Hematopoietic multipotent progenitor cell treated with erythropoietin and hydrocortisone succinate and interleukin-3 and kit ligand, for 15 days (in vitro differentiated cells): ENCODE measurements at regions not wholly inside any gene's neighbourhood (a gene's known extent, or its start where the extent isn't known, plus 50 kb on each side); places are given as distances from the start of the nearest gene placed in this dataset.
"Not testable (repeated sequence)": the region's sequence is repeated elsewhere in the genome, so short reads cannot be mapped to it uniquely, and the experiment has no call there.

ENCODE experiments used
- DNase-seq: peaks from one replicate; pipeline ENCODE4 v3.0.0-alpha.2; 2015; ENCODE audit warnings: low spot score

DNA sequence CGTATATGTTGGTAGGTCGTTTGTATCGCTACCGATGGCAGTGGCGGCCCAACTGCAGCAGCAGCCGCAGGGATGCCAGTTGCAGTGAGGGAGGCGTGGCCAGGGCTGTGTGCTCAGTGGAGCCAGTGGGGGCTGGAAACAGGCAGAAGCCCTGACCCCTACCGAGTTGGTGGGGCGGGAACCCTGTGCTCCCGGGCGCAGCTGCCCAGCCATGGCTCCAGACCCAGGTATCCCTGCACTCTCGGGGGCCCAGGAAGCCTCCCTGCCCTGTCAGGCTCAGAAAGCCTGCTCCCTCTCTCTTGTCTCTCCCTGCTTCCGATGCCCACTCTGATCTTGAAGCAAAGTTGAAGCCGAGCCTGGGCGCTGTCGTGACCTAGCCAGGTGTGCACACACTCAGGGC lies 78.6 kb upstream of the ITGB1 start:
- no peak for DNase-seq

DNA sequence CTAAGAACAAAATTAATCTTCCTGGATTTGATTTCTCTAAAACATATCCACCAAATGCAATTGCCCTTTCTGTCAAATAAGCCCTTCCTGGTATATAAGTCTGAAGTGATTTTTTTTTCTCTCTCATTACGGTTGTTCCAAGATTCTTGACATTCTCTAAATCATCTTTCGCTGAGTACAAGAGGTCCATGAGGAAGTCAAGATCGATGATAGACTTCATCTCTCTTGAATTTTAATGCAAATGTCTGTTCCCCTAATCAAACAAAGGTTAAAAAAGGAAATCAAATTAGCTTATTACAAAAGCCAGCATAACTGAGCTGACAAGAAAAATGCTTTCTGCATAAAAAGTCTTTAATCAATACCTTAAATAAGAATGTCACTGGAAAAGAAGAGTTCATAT lies 77.4 kb upstream of the ITGB1 start:
- DNase-seq, result no peak

DNA sequence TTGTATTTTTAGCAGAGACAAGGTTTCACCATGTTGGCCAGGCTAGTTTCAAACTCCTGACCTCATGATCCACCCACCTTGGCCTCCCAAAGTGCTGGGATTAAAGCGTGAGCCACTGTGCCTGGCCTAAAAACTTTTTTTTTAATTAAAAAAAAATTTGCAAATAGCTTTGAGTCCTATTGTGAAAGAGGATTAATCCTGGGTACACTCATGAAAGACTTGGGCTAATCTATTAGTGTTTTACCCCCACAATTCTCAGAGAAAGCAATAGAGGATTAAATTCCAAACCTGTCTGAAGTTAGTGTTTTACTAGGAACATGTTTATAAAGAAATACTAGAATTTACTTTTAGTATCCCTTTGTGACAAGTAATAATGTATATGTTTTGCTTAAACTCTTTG lies 76.9 kb upstream of the ITGB1 start:
- DNase-seq, result no peak

DNA sequence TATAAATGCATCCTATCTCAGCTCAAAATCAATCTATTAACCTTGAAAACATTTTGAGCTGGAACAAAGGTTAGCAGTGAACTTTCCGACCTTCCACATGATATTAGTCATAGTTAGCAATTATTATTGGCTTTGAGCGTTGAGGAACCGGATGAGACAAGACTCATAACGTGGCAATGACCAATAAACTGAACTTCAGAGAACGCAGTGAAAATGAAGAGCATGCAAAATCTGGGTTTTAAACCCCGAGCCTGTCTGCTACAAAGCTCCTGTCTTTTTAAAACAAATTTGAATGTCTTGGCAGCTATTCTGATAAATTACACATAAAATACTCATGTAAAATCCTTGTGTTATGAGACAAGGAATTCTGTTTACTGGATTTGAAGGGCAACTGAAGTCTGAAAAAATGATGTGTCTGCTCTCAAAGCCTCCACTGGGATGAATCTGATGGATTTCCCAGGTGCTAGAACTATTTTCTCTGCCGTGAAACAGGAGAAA lies 74.7 kb upstream of the ITGB1 start:
- no peak for DNase-seq

DNA sequence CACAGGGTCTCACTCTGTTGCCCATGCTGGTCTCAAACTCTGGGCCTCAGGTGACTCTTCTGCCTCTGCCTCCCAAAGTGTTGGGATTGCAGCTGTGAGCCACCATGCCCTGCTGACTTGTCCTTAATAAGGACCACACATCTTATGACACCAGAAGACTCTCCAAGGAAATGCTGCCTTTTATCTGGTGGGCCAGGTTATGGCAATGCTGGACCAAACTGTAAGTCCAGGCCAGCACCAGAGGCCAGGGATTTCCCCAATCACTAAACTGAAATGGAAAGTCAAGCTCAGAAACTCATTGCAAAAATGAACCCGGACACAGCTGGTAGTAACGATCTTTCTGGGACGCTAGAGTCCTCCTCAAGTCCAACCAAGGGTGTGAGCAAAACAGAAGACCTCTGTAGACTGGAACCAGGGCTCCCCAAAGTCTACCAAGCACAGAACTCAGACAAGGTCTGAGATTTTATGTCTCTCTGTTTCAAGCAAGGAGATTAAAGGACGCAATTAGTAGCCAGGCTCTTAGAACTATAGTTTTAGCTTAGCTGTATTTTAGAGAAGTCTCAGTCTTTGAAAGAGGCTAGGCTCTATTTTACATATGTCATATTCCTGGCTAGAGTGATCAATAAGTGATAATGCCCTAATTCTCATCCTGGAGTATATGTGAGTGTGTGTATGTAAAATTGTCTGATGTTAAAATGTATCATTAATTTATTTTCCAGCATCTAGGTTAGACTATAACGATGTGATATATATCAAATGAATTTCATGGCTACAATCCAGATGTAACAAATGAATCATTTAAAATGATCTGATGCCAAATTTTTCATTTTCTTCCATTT lies 74.0 kb upstream of the ITGB1 start:
- DNase-seq, result no peak

DNA sequence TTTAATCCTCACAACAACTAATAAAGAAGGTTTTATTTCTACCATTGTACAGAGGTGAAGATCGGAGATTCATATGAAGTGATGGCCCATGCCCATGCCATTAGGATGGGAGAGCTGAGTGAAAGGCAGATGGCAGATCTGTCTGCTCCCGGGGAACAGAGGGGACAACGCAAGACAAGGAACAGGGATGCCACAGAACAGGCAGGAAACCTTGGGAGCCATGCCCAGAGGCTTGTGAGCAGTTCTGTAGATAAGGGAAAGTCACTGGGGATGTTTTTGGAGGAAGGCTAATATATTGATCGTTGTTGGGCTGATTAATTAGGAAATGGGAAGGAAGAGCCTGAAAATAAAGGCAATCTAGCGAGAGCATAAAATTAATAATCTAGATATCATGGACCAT lies 73.1 kb upstream of the ITGB1 start:
- DNase-seq, result no peak

DNA sequence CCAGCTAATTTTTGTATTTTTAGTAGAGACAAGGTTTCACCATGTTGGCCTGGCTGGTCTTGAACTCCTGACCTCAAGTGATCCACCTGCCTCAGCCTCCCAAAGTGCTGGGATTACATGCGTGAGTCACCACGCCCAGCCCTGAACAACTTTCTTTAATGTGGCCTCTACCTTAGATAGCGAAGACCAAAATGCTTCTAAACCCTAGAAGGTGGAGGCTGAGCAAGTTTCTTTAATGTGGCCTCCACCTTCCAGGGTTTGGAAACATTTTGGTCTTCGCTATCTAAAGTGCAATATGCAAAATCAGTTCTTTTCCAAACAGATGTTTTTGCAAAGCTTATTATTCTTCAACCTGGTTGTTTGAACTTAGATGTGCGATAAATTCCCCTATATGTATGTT lies 70.5 kb upstream of the ITGB1 start:
- DNase-seq, result not testable (repeated sequence)

DNA sequence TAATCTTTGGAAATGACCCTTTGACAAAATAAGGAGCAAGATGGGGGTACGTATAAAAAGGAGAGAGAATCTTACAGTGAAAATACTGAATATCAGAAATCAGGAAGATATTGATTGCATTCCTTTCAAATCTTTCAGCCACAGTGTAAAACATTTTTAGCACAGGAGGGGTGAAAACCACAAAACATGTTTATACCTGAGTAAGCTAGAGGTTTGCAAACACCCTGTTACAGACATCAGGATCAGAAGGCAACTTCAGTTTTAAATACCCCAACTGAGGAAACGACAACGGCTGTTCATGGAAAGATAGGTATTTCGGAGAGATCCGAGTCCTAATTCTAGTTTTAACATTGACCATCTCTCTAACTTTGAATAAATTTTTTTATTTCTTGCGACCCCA lies 69.1 kb upstream of the ITGB1 start:
- DNase-seq, result no peak

DNA sequence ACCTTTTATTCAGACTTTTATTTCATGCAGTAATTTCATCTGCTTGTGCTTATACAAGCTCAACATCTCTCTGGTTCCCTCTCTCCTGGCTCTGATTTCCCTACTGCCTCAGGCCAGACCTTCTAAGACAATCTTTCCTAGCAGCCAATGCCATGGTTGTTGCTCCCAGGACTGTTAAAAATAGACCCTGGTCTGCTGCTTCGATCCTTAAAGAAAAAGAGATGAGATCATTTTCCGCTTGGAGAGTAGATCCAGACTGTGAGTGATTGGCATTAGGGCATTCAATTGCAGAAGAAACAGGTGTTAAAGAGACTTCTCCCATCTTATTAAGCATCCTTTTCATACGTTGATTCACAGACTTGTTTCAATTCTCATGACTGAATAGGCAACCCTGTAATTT lies 68.4 kb upstream of the ITGB1 start:
- no peak for DNase-seq

DNA sequence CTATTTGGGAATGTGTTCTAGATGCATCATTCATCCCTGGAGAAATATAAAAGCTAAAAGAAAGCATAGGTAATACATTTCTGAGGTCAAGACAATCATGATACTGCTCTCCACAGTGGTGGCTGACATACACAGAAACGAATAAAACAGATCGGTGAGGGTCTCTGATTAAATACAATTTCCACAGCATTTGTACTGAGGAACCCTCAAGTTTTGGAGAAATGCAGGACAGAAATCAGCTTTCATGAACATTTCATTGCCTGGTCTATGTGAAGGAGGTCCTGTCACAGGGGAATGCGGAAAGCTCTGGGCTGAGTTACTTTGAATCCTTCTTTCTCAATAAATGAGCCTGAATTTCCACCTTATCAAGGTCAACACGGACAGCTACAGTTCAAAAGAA lies 67.9 kb upstream of the ITGB1 start:
- DNase-seq, result no peak

DNA sequence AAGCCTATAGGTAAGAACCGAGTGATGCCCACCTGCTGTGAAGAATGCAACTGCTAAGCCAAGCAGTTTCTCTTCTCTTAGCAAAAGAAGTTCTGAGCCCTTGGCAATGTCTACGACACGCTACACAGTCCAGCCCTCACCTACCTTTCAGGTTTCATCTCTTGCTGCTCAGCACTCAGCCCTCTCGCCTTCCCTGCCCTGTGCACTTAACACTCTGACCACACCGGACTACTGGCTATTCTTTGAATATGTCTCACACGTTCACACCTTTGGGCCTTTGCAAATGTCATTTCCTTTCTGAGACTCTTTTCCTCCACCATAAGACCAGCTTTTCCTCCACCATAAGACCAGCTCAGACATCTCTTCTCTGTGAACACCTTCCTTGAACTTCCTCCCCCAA lies 67.0 kb upstream of the ITGB1 start:
- no peak for DNase-seq

DNA sequence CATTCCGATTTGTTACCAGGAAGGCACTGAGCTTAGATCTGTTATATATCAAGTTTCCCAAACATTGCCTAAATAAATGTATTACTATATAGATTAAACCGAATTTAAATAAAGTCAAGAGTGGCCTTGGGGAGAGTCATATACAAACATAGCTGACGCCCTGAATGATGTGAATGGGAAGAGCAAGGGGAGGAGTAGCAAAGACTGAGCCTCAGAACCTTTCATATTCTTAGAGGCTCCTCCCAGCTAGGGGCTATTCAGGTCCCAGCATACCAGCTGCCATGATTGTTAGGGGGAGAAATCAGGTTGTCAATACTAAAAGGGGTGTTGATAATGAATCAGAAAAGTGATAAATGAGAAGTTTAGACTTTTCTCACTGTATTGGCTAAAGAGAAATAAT lies 64.7 kb upstream of the ITGB1 start:
- no peak for DNase-seq

DNA sequence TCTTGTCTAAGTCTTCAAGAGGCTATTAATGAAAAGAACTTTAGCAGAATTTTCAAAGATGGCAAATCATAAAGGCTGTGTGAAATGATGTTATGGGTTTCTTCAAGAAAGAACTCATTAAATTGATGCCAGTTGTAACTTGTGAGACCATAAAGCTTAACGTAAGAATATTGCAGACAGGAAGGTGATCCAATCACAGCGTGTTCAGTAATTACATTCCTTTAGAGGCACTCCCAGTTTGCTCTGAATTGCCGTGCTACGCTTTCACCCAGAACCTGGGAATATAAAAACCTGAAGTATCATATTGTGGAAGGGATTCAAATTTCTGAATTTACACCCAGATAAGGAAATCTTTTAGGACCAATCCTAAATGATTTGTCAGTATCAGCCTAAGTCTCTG lies 64.1 kb upstream of the ITGB1 start:
- DNase-seq, result no peak

DNA sequence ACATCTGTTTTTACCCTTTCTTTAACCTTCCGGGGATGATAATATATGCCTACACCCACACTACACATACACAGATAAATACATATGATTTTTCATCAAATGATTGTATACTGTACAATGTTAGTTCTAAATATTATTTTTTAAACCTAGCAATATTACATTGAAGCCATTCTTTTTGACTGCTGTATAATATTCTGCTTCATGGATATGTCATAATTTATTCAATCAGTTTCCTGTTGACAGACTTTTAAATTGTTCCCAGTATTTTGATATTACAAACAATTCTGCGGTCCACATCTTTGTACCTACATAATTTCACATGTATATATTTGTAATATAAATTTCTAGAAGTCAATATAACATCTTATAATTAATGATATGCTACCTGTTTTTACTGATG lies 59.0 kb upstream of the ITGB1 start:
- DNase-seq, result no peak

DNA sequence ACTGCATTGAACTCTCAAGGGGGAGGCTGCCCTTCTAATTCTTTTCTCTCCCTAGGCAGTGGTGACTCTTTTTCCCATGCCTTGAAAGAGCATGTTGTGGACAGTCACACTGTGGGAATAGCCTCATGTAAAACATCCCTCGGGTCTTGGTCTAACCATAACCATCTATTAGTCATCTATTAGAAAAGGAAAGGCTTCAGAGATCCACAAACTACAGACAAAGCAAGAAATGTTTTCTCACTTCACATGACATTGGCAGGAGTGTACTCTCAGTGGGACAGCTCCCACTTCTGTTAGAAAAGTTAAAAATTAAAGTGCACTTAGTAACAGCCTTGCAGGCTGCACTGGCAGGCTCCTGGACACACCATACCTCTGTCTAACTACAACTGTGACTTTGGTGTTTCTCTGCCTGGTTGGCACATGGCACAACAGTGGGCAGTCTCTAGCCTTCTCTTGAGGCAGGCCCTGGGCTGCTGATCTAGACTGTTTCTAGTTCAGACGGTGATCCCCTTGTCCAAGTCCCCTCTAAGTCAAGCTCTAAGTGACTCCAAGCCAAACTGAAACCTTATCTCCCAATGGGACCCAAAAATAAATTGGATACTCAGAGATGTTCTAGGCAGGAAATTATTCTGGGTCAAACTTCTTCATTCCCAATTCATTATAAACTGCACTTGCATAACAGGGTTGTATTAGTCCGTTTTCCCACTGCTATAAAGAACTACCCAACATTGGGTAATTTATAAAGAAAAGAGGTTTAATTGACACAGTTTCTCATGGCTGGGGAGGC lies 57.9 kb upstream of the ITGB1 start:
- no peak for DNase-seq

DNA sequence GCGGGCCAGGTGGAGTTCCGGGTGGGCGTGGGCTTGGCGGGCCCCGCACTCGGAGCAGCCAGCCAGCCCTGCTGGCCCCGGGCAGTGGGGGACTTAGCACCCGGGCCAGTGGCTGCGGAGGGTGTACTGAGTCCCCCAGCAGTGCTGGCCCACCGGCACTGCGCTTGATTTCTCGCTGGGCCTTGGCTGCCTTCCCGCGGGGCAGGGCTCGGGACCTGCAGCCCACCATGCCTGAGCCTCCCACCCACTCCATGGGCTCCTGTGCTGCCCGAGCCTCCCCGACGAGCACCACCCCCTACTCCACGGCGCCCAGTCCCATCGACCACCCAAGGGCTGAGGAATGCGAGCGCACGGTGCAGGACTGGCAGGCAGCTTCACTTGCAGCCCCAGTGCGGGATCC lies 55.3 kb upstream of the ITGB1 start:
- DNase-seq, result not testable (repeated sequence)

DNA sequence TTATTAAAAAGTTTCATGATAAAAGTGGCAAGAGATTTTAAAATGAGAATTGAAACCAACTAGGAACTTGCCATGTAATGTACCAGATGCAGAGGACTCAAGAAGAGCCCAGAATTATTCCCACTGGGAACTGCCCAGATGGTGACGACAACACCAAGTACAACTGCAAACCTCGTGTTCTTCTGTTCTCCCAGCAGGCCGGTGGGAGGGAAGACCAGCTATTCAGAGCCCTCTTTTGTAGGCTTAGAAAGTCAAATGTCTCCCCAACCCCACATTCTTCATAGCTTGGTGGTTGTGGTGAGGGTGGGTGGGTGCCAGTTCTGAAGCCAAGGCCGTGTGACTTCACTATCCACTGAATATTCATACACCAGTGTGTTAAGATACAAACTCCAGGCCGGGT lies 54.3 kb upstream of the ITGB1 start:
- no peak for DNase-seq

DNA sequence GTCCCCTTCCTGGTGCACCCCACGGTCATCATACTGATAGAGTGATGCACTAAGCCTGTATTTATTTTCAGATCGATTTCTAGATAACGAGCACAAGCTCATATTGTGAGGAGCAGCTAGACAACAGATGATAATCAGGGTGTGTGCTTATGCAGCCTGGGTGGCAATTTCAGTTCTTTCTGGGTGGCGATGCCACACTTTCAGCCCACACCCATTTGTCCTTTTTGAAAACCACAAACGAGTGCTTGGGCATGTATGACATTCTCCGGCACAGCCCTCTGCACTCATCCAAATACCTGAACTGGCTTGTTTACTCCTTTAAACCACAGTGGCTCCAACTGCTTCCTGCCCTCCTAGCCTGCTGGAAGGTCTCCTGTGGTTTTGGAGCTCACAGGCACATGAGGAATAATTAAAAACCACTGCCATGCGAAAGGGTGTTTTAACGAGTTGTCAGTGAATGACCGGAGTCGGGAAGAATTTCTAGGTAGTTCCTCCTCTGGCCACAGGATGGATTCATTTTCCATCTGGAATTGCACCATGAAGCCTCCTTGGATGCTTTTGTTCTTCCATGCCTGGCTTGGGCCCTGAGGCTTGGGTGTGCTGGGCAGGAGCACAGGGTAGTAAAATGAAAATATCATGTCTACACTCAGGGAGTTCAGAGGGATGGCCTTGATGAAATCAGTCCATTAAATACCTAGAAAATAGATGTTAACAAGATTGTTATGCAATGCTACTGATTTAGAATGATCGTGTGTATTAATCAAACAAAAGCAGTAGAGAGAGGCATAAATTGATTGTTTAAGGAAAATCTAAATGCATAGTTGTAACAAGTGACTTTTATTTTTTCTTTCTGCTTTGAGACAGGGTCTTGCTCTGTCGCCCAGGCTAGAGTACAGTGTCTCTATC lies 52.4 kb upstream of the ITGB1 start:
- DNase-seq, result no peak

DNA sequence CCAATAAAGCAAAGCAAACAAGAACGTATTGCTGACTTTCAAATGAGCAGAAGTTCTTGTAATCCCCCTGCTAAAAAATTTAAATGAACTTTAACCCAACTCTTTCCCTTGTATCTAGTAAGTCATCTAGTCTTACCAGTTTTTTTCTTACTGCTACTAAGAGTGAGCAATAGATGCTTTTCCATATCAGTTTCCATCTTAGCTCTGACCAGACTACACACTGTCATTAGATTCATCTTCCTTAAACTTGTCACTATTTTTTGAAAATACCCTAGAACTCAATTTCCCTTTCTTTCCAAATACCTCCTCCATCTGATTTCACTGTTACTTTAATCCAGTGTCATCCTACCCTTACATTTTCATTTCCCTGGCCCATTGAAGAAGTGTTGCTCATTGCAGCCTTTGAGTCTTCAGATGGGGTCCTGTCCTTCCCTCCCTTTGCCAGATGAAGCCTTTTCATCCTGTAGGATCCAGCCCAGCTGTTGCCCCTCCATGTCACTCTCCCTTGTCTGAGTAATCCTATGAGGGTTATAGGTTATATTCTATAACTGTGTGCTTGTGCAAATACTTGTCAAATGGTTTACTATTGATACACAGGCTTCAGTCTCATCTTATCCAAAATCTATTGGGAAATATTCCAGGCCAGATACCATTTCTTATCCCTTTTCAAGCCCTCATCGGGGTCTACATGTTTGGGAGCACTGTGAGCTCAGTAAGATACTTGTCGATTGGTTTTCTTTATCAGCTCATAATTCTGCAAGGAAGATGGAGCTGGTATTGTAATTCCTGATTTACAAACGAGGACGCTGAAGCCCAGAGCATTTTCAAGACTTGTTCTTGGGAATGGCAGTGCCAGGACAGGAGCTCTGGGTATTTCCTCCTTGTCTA lies 51.5 kb upstream of the ITGB1 start:
- DNase-seq, result no peak

DNA sequence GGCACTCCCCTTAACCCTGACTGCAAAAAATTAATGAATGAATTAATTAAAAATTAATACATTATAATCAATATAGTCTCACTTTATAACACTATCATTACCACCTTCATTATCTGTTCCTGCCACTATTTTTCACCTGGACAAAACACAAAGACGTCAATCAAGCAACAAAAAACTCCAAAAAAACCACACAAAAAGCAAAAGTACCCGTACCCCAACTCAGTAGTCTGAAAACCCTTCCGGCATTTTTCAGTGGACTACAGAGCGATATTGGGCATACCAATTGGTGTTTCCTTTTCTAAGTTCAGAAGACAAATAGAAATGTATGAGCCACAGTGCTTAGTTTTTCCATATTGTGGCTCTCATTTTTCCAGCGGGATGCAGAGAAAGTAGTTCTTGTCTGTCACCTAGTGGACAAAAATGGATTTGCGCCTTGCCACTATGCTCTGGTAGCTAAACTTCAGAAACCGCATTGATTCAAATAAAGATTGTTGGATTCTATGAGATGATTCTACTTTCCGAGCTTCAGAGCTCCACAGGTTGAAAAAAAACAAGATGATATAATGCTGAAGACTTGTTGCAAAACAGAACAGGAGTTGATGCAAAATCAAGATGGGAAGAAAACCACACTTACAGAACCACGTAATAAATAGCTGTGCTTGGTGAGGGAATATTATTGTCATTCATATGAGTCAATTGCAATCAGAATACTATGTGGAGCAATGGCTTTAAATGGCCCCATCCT lies 50.6 kb upstream of the ITGB1 start:
- DNase-seq, result peak; percentile 77
